Activated CD4-positive, alpha-beta T cell treated with anti-CD3 and anti-CD28 coated beads, Interleukin-2, amount 50 U/mL, for 48 hours (primary cell): ENCODE measurements at regions not wholly inside any gene's neighbourhood (a gene's known extent, or its start where the extent isn't known, plus 50 kb on each side); places are given as distances from the start of the nearest gene placed in this dataset.
A peak's percentile ranks its signal among the peaks of the same experiment; 100 is the strongest.

ENCODE experiments used
- DNase-seq, 2 experiments: peaks; one replicate each; pipeline ENCODE4 v3.0.0-alpha.2; 2020

GRCh38 chr3:102605153-102605552, 170.3 kb downstream of the ZPLD1 start:
- DNase-seq: no peak

GRCh38 chr3:102608875-102609274, 174.1 kb downstream of the ZPLD1 start:
- DNase-seq: no peak

- DNase-seq: no peak
Observed at GRCh38 chr3:102614021-102614569, 179.3 kb downstream of the ZPLD1 start.

GRCh38 chr3:102614585-102614984, 179.8 kb downstream of the ZPLD1 start:
- DNase-seq: no peak

DNA sequence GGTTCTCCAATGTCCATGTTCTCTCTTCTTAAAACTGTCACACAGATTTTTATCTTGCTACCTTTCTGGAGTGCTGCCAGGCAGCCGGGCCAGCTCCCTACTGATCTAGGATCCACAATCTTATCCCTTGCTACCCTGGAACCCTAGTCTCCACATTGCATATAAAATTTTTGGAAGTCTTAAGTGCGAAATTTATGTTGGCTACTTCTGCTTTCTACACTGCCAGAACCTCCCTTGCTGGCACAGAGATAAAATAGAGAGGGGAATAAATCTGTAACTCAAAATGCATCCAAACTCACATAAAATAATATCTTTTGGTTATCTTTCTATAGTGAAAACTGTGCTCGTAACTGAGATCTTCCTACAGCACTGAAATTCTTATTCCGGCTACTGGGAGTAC, 182.6 kb downstream of the ZPLD1 start:
- no peak for DNase-seq

GRCh38 chr3:102619361-102619760, 184.5 kb downstream of the ZPLD1 start:
- DNase-seq: no peak

- no peak for DNase-seq
Observed at GRCh38 chr3:102629943-102630342, 195.1 kb downstream of the ZPLD1 start.

GRCh38 chr3:102630531-102630930, 195.7 kb downstream of the ZPLD1 start:
- DNase-seq: no peak

DNA sequence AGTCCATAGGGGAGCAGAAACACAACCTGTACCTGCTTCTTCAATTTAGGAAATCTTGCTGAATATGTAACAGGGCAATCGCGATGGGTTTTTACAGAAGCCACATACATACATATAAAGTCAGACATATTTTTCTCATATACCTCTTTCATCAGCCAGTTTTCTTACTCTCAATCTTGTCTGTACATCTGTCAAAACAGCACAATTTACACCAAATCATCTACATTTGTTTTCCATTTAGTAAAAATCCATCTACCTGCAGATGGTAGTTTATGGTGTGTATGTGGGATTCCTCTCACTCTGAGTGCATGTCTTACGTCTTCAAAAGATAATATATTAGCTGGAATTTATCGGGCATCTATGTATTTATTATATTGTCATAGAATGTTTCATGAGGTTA, 208.7 kb downstream of the ZPLD1 start:
- DNase-seq: no peak

GRCh38 chr3:102646557-102646956, 211.7 kb downstream of the ZPLD1 start:
- DNase-seq: no peak

DNA sequence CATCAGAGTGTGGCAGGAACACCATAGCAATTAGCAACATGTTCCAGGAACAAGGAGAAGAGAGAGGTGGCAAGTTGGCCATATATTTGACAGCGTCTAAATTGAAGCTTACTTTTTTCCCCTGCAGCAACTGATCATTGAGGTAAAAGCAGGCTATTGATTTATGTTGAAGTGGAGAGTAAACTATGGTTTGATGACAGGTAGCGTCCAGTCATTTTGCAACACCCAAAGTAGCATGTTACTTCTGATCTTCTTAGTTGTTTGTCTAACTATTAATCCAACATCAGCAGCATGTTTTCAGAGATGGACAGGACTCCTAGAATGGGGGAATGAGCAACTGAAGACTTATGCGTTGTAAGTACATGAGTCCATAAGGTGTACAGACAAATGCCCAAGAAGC, 225.8 kb downstream of the ZPLD1 start:
- DNase-seq: no peak

GRCh38 chr3:102661707-102662497, 227.1 kb downstream of the ZPLD1 start:
- no peak for DNase-seq

DNA sequence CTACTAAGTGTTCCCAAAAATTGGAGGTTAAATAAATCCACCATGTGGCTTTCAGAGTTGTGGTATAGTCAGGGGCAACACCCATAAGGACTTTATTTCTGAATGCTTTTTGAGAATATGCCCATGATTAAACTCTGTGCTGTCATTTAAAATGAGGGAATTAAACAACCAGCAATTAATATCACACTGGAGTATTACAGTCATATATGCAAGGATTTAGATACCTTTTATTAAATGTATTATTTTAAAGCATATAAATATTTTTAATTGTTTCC, 227.6 kb downstream of the ZPLD1 start:
- no peak for DNase-seq

DNA sequence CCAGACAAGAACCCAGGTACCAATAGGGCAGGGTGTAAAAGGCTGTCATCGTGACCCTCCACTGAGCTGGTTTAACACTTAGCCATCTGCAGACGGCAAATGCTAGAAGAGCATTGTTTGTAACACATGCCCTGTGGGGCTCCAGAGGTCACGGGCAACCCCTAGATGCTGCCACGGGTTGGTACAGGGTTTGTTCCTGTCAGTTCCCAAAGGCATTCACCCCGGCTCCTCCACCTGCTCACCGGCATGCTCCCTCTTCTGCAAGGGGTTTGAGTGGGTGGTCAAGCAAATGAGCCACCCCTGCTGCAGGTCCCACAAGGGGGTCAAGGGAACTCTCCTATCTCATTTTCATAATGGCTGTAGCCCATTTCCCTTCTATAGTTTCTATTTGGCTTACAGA, 229.3 kb downstream of the ZPLD1 start:
- no peak for DNase-seq

DNA sequence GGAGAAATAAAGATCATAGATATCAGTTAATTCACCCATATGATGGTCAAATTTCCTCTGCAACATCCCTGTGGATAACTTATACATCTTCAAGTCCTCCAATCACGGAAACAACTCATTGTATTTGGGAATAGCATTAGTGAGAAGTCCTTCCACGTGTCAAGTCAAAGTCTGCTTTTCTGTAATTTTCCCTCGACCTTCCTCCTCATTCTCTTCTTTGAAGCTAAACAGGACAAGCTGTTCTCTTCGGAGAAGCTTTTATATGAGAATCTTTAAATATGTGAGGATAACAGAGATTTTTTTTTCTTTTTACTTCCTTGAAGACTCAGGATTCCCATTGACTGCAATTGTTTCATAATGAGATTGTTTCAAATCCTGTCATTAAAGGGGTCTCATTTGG, 230.4 kb downstream of the ZPLD1 start:
- DNase-seq: no peak

DNA sequence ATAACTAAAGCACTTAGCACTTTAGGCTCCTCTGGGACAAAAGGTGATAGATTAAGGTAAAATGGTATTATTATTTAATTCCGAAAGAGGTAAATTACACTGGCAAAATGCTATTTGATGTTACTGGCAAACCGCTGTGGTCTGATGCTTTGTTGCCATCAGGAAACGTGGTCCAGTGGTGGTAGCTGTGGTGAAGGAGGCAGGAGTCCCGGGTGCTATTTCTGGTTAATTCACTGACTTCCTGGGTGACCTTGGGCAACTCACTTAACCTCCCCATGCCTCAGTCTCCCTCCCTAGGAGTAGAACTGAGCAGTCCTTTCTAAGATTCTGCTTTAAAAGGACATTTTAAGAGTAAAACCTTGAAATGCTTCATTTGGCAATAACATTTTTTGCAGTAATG, 233.4 kb downstream of the ZPLD1 start:
- DNase-seq: no peak

GRCh38 chr3:102670986-102671385, 236.2 kb downstream of the ZPLD1 start:
- no peak for DNase-seq

DNA sequence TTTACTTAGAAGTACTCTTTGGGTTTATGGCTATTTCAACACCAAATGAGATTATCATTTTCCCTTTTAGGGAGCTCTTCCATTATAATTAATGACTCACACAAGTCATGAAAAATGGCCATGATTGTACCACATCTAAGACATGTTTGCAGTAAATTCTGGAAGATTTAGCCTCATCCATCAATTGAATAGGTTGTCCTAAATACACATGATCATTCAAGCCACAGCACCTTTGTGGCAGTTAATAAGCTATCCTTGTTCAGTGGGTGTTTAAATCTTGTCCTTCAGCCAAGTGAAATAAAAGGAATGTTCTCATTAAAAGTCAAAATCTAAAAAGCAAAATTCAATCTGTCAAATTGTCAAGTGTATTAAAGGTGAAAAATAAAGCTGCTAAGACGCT, 237.5 kb downstream of the ZPLD1 start:
- DNase-seq: no peak

- DNase-seq: peak; percentile 68 to 72
Observed at GRCh38 chr3:102673271-102674115, 238.7 kb downstream of the ZPLD1 start.

GRCh38 chr3:102674284-102674683, 239.5 kb downstream of the ZPLD1 start:
- no peak for DNase-seq

- DNase-seq: no peak
Observed at GRCh38 chr3:102676424-102676823, 241.6 kb downstream of the ZPLD1 start.

DNA sequence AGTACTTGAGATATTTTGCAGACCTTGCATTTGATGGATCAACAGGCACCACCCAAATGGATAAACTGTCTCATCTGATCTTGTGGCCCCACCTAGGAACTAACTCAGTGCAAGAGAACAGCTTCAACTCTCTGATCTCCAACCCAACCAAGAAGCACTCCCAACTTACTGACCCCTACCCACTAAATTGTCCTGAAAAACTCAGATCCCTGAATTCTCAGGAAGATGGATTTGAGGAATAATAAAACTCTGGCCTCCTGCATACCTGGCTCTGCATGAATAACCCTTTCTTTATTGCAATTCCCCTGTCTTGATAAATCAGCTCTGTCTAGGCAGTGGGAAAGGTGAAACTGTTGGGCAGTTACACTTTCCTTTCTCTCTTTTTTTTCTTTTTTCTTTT, 247.9 kb downstream of the ZPLD1 start:
- DNase-seq: no peak

DNA sequence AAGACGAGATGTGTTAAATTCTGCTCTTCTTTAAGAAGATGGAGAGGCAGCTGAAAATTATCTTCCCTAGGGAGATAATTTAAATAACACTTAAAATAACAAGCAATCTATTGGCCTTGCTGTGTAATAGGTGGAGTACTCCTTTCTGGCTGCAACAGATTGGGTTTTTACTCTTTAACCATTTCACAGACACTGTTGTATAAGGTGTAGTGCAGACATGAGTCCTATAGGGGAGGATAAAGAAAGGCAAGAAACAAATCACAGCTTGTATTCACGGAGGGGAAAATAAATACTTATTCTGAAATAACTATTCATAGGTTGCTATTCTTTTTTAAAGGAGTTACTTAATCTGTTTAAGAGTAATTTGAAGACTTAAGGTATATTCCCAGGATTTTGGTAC, 252.0 kb downstream of the ZPLD1 start:
- DNase-seq: no peak

DNA sequence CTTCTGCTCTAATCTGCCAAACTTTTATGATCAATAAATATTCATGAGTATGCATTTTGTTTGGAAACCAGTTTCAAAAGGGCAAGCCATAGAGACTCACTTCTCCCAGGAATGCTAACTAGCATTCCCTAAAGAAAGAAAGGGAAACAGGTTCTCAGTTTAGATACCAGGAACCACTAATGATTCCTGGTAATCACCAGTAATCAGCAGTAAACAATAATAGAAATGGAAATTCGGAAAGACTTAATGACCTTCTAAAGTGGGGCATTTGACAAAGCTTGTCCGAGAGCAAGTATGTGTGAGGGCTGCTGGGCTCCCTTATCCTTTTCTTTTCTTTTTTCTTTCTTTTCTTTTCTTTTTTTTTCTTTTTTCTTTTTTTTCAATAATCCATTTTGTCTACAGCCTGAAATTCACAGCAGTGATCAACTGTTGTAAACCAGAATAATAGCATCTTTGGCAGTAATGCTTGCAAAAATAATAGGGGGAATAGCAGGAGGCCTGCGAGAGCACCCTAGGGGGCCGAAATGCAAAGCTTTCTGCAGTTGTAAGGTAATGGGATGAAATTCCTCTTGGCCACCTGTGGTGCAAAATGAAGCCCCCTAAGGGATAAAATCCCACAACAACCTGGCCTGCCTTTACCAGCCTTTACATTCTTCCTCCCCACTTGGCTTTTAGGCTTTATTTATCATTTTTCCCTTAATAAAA, 253.2 kb downstream of the ZPLD1 start:
- no peak for DNase-seq
